Epithelial cell of esophagus (primary cell): ENCODE measurements at regions not wholly inside any gene's neighbourhood (a gene's known extent, or its start where the extent isn't known, plus 50 kb on each side); places are given as distances from the start of the nearest gene placed in this dataset.

Source experiments
- DNase-seq: peaks from one replicate; pipeline ENCODE4 v3.0.0; 2010; ENCODE audit warnings: low read depth
- H3K4me3 ChIP-seq: 2 replicates; pipeline ENCODE4 v1.5.1; 2011; ENCODE audit warnings: mild to moderate bottlenecking, low read length, control low read depth
- TF ChIP-seq, protein P1 (sequence below): IDR thresholded peaks from 2 replicates; pipeline ENCODE4 v1.5.1; 2011; ENCODE audit warnings: low read depth, mild to moderate bottlenecking, low read length, control low read depth, inconsistent platforms; ENCODE audit not compliant: insufficient read depth; ENCODE audit errors: missing control alignments

DNA sequence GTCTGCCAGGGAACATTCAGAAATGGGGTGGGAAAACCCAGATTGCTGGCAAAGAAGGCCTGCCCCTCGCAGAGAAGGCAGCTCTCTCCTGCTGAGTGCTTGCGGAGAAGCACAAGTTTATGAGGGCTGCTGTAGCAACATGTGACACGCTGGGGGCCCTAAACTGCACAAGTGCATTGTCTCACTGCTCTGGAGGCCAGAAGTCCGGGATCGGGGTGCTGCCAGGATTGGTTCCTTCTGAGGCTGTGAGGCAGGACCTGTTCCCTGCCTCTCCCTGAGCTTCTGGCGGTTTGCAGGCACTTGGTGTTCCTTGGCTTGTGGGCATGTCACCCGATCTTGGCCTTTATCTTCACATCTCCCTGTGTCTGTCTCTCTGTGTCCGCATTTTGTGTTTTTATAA lies 75.6 kb upstream of the NEURL1B start:
- DNase-seq: no peak
- no peak overlapping the region for H3K4me3 ChIP-seq
- TF ChIP-seq, protein P1, sequence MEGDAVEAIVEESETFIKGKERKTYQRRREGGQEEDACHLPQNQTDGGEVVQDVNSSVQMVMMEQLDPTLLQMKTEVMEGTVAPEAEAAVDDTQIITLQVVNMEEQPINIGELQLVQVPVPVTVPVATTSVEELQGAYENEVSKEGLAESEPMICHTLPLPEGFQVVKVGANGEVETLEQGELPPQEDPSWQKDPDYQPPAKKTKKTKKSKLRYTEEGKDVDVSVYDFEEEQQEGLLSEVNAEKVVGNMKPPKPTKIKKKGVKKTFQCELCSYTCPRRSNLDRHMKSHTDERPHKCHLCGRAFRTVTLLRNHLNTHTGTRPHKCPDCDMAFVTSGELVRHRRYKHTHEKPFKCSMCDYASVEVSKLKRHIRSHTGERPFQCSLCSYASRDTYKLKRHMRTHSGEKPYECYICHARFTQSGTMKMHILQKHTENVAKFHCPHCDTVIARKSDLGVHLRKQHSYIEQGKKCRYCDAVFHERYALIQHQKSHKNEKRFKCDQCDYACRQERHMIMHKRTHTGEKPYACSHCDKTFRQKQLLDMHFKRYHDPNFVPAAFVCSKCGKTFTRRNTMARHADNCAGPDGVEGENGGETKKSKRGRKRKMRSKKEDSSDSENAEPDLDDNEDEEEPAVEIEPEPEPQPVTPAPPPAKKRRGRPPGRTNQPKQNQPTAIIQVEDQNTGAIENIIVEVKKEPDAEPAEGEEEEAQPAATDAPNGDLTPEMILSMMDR: no peak

DNA sequence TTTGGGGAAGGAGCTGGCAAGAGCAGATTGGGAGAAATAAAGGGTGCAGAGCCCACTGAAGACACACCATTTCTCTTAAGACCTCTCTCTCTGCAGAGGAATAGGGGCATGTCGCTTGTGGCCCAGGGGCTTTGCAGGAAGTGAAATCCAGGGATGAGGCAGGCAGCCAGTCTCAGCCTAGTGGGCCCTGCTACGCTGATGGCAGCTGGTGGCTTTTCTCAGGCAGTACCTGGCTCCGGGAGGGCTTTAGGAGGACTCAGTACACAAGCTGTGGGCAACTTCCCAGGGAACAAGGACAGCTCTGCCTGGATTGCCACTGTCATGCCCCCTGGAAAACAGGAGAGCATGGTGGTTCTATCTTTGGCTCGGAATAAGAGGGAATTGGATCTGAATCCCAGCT lies 76.2 kb upstream of the NEURL1B start:
- H3K4me3 ChIP-seq: no peak overlapping the region
- TF ChIP-seq, protein P1: no peak

DNA sequence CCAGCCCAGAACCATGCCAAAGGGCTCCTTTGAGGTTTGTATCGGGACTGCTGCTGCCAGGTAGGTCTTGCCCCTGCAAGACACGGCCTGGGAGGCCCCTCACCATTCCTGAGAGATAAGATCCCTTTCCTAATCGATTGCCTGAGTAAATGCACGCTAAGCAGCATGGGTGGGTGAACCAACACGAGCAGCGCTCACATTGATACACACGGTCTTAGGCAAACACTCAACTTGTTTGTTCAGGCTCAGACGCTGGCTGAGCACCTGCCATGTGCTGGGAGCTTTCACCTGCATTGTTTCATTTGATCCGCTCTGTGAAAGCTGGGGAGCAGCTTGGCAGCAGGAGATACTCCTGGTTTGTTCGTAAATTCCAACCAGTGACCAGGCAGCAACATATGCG lies 76.9 kb upstream of the NEURL1B start:
- TF ChIP-seq, protein P1: no peak
- no peak overlapping the region for H3K4me3 ChIP-seq
- peak; percentile 52 for DNase-seq

More for the DNA sequence above, 76.2 kb upstream of the NEURL1B start:
- DNase-seq: no peak

DNA sequence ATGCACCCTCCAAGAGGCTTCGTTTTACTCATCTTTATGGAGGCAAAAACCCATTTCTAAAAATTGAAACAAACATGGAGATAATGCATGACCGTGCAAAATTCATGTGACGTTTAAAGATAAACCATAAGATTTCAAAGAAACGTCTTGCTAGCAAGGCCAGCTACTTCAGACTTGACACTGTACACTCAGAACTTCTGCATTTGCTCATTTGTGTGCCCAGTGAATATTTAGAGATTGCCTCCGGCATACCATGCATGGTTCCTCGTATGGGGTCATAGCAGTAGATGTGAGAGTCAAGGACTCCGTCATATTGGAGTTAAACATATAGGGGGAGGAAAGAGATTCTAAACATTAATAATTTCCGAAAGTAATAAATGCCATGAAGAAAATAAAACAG lies 78.6 kb upstream of the NEURL1B start:
- DNase-seq: no peak
- TF ChIP-seq, protein P1: no peak
- no peak overlapping the region for H3K4me3 ChIP-seq

DNA sequence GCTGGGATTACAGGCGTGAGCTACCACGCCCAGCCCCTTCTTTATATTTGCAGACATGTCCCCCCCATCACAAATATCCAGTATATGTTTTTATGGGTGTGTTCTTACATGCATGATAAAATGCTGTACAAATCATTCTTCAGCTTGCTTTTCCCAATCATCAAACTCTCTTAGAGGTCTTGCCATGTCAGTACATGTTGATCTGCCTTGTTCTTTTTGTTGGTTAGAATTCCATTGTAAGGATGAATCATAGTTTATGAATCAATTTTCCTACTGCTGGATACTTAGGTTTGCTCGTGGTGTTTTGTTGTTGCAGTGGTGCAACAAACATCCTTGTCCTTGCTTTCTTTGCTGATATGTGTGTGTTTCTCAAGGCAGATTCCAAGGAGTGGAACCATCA lies 79.9 kb upstream of the NEURL1B start:
- no peak overlapping the region for H3K4me3 ChIP-seq
- TF ChIP-seq, protein P1: no peak
- peak; percentile 96 for DNase-seq

DNA sequence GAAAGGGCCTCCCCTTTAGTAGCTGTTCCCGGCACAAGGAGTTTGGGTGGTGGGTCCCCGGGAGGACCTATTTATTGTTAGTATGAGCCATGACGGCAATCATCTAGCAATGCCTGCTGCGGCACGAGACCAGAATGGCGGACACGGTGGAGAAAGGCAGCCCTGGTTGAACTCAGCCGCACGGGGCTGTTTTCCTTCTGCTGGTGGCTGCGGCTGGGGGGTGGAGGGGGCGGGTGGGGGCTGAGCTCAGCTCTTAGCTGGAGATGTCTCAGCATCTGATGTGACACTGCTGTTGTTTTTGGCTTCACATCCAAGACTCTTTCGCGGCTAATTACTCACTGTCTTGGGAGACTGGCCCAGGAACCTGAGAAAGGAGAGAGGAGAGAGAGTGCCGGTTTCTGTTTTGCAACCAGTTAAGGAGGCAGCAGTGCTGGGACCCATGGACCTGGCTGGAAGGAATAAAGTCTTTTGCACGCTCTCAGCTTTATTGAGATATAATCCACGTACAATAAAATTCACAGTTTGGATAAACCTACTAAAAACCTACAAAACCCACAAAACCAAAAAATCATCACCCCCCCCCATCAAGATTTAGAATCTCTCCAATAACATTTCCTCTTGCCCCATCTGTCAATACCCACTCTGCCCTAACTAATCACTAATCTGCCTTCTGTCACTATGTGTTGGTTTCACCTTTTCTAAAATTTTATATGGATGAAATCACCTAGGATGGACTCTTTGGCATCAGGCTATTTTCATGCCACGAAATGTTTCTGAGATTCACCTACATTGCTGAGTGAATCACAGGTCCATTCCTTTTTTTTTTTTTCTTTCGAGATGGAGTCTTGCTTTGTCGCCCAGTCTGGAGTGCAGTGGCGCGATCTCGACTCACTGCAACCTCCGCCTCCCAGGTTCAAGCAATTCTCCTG lies 81.8 kb upstream of the NEURL1B start:
- DNase-seq: peak; percentile 98
- TF ChIP-seq, protein P1: no peak
- no peak overlapping the region for H3K4me3 ChIP-seq
